MM.1S (cell line): ENCODE measurements at regions not wholly inside any gene's neighbourhood (a gene's known extent, or its start where the extent isn't known, plus 50 kb on each side); places are given as distances from the start of the nearest gene placed in this dataset.
"Not testable (repeated sequence)": the region's sequence is repeated elsewhere in the genome, so short reads cannot be mapped to it uniquely, and the experiment has no call there.

Experiments used
- DNase-seq: peaks from one replicate; pipeline ENCODE4 v3.0.0-alpha.2; 2015
- H2AFZ ChIP-seq: fragments of 300-600 bp; sonication (generic); 2 replicates; pipeline ENCODE4 v1.6.0; 2016; ENCODE audit warnings: antibody characterized with exemption, low read length
- H3F3A ChIP-seq: fragments of 300-600 bp; sonication (generic); 2 replicates; pipeline ENCODE4 v1.6.1; 2016; ENCODE audit warnings: mild to moderate bottlenecking, antibody characterized with exemption, low read length, moderate library complexity, mixed read lengths; ENCODE audit not compliant: insufficient read depth
- H3K27ac ChIP-seq: fragments of 300-600 bp; sonication (generic); 2 replicates; pipeline ENCODE4 v1.5.1; 2016; ENCODE audit warnings: mild to moderate bottlenecking, low read length
- H3K27me3 ChIP-seq: fragments of 300-600 bp; sonication (generic); replicated peaks from 2 replicates; pipeline ENCODE4 v1.6.0; 2016; ENCODE audit warnings: low read length; ENCODE audit not compliant: insufficient read depth
- H3K36me3 ChIP-seq: fragments of 300-600 bp; sonication (generic); replicated peaks from 2 replicates; pipeline ENCODE4 v1.6.1; 2016; ENCODE audit warnings: mild to moderate bottlenecking, low read length, mixed read lengths; ENCODE audit not compliant: insufficient read depth
- H3K4me1 ChIP-seq: fragments of 300-600 bp; sonication (generic); 2 replicates; pipeline ENCODE4 v1.6.1; 2016; ENCODE audit warnings: low read length, mixed read lengths
- H3K4me2 ChIP-seq: fragments of 300-600 bp; sonication (generic); 2 replicates; pipeline ENCODE4 v1.6.0; 2016; ENCODE audit warnings: low read depth, low read length
- H3K4me3 ChIP-seq: fragments of 300-600 bp; sonication (generic); 2 replicates; pipeline ENCODE4 v1.5.1; 2016; ENCODE audit warnings: low read length, mixed read lengths
- H3K79me2 ChIP-seq: fragments of 300-600 bp; sonication (generic); 2 replicates; pipeline ENCODE4 v1.6.1; 2016; ENCODE audit warnings: mixed run types, low read length, mixed read lengths
- H3K9ac ChIP-seq: fragments of 300-600 bp; sonication (generic); 2 replicates; pipeline ENCODE4 v1.6.1; 2016; ENCODE audit warnings: low read length, mixed read lengths
- H3K9me2 ChIP-seq: fragments of 300-600 bp; sonication (generic); replicated peaks from 2 replicates; pipeline ENCODE4 v1.6.1; 2016; ENCODE audit warnings: mild to moderate bottlenecking, low read length, mixed read lengths; ENCODE audit not compliant: insufficient read depth
- H3K9me3 ChIP-seq: fragments of 300-600 bp; sonication (generic); replicated peaks from 2 replicates; pipeline ENCODE4 v1.6.1; 2016; ENCODE audit warnings: mild to moderate bottlenecking, low read length, mixed read lengths; ENCODE audit not compliant: insufficient read depth
- H4K20me1 ChIP-seq: fragments of 300-600 bp; sonication (generic); 2 replicates; pipeline ENCODE4 v1.6.1; 2016; ENCODE audit warnings: mild to moderate bottlenecking, low read length, moderate library complexity, mixed read lengths; ENCODE audit not compliant: insufficient read depth
- CTCF ChIP-seq: fragments of 300-600 bp; sonication (generic); IDR thresholded peaks from 2 replicates; pipeline ENCODE4 v1.5.1; 2016; ENCODE audit warnings: antibody characterized with exemption, low read length, mixed read lengths
- EZH2 ChIP-seq: fragments of 300-600 bp; sonication (generic); optimal IDR thresholded peaks from 2 replicates; pipeline ENCODE3; 2017; ENCODE audit warnings: low read depth, mild to moderate bottlenecking, antibody characterized with exemption, low read length, mixed read lengths
- EZH2phosphoT487 ChIP-seq: fragments of 300-600 bp; sonication (generic); IDR thresholded peaks from 2 replicates; pipeline ENCODE4 v1.6.1; 2018; ENCODE audit warnings: antibody characterized with exemption, low read length

DNA sequence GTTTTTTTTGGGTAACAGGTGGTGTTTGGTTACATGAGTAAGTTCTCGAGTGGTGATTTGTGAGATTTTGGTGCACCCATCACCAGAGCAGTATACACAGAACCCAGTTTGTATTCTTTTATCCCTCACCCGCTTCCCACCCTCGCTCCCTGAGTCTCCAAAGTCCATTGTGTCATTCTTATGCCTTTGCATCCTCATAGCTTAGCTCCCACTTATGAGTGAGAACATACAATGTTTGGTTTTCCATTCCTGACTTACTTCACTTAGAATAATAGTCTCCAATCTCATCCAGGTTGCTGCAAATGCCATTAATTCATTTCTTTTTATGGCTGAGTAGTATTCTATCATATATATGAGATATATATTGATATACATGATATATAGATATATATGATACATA is 211.9 kb downstream of the BCAS1 start:
- not testable (repeated sequence) for H3K4me1 ChIP-seq, DNase-seq, H3F3A ChIP-seq, H3K4me2 ChIP-seq, H3K9ac ChIP-seq, H3K9me3 ChIP-seq, H3K9me2 ChIP-seq, H3K79me2 ChIP-seq, H3K27me3 ChIP-seq, H3K4me3 ChIP-seq, H2AFZ ChIP-seq, H3K36me3 ChIP-seq, H3K27ac ChIP-seq, H4K20me1 ChIP-seq

DNA sequence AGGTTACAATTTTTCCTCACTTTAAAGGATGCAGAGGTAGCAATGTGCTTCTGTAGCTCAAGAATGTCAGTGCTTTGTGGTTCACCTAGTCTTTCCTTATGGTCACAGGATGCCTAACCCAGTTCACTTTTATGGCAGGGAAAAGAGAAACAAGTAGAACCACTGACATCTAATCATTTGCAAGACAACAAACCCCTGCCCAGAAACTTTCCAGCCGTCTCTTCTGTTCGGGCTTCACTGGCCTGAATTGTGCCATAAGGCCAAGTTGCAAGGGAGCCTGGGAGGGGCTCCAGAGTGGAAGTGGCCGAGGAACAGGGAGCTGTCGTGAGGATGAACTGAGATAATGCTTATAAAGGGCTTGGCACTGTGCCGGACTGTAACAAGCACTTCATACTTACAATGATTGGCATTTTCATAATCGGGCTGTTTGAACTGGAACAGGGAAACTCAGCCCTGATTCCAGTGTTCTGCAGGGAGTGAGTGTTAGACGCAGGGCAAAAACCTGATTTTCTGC is 212.6 kb downstream of the BCAS1 start:
- H3K4me2 ChIP-seq, result no peak overlapping the region
- TF ChIP-seq EZH2phosphoT487 (no peak), CTCF (no peak), EZH2 (no peak)

GRCh38 chr20:53856300-53857295 is 213.8 kb downstream of the BCAS1 start:
- H3K9me3 ChIP-seq, result no peaks in the 10 kb centered on the region
- H3K4me1 ChIP-seq, result no peaks in the 10 kb centered on the region; the same call in 1 of the 2 replicates
- no peaks in the 10 kb centered on the region for H3K36me3 ChIP-seq
- no peaks in the 10 kb centered on the region for H3K79me2 ChIP-seq
- H3K27me3 ChIP-seq, result no peaks in the 10 kb centered on the region
- no peaks in the 10 kb centered on the region for H3F3A ChIP-seq
- H4K20me1 ChIP-seq, result no peaks in the 10 kb centered on the region
- no peaks in the 10 kb centered on the region for H3K9me2 ChIP-seq
- H2AFZ ChIP-seq, result no peak overlapping the region
- no peak overlapping the region for H3K27ac ChIP-seq
- H3K4me2 ChIP-seq, result no peak overlapping the region
- H3K4me3 ChIP-seq, result no peak overlapping the region
- no peak for DNase-seq
- H3K9ac ChIP-seq, result no peak overlapping the region
- no peak for TF ChIP-seq EZH2phosphoT487
- TF ChIP-seq CTCF, result no peak
- TF ChIP-seq EZH2, result no peak

More for the DNA sequence above, 212.6 kb downstream of the BCAS1 start:
- Histone ChIP-seq H3K36me3 (no peaks in the 10 kb centered on the region), H3K27me3 (no peaks in the 10 kb centered on the region), H3K27ac (no peak overlapping the region), H4K20me1 (no peaks in the 10 kb centered on the region), H3K9me2 (no peaks in the 10 kb centered on the region), H3K4me1 (no peaks in the 10 kb centered on the region; the same call in 1 of the 2 replicates), H3K4me3 (no peak overlapping the region), H3K9ac (no peak overlapping the region), H3F3A (no peaks in the 10 kb centered on the region), H2AFZ (no peak overlapping the region), H3K79me2 (no peaks in the 10 kb centered on the region), H3K9me3 (no peaks in the 10 kb centered on the region)
- no peak for DNase-seq

DNA sequence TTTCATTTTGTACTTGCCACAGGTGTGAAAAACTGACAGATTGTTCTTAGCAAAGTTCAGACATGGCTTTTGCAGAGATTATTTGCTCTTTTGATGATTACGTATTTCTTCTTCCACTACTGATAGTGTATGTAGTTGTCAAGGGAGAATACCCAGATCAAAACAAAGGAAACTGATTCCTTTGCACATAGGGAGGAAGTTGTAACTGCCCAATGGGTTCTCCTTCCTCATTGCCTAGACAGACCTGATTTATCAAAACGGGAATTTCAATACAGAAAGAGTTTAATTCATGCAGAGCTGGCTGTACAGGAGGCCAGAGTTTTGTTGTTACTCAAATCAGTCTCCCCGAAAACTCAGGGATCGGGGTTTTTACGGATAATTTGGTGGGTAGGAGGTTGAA is 214.7 kb downstream of the BCAS1 start:
- no peak overlapping the region for H3K9ac ChIP-seq
- H2AFZ ChIP-seq, result no peak overlapping the region
- H3K9me2 ChIP-seq, result no peaks in the 10 kb centered on the region
- no peak for DNase-seq
- no peaks in the 10 kb centered on the region for H3K79me2 ChIP-seq
- H3K4me3 ChIP-seq, result no peak overlapping the region
- H3F3A ChIP-seq, result no peaks in the 10 kb centered on the region
- no peaks in the 10 kb centered on the region for H4K20me1 ChIP-seq
- TF ChIP-seq CTCF, result no peak
- TF ChIP-seq EZH2phosphoT487, result no peak
- no peak for TF ChIP-seq EZH2
- H3K27me3 ChIP-seq, result no peaks in the 10 kb centered on the region
- no peak overlapping the region for H3K4me2 ChIP-seq
- no peaks in the 10 kb centered on the region; the same call in 1 of the 2 replicates for H3K4me1 ChIP-seq
- no peaks in the 10 kb centered on the region for H3K36me3 ChIP-seq
- no peaks in the 10 kb centered on the region for H3K9me3 ChIP-seq
- H3K27ac ChIP-seq, result no peak overlapping the region

GRCh38 chr20:53854609-53854926 is 215.8 kb downstream of the BCAS1 start:
- H2AFZ ChIP-seq, H3F3A ChIP-seq, H3K79me2 ChIP-seq, H3K9me2 ChIP-seq, H3K27me3 ChIP-seq, H3K4me1 ChIP-seq, H3K27ac ChIP-seq, H3K36me3 ChIP-seq, H4K20me1 ChIP-seq, DNase-seq, H3K9ac ChIP-seq, H3K9me3 ChIP-seq, H3K4me3 ChIP-seq, H3K4me2 ChIP-seq: not testable (repeated sequence)
